Natural killer cell (primary cell): ENCODE measurements at regions not wholly inside any gene's neighbourhood (a gene's known extent, or its start where the extent isn't known, plus 50 kb on each side); places are given as distances from the start of the nearest gene placed in this dataset.

ENCODE experiments used
- ATAC-seq, 3 donors: fragments of 150-1000 bp in 2 of 3; fragments of 200-7000 bp in 1 of 3; cut with Tn5 transposase; 1 replicate in 1 of 3; 2 replicates in 2 of 3; pipeline ENCODE4 v1.10.0; 2021; ENCODE audit warnings: mild to moderate bottlenecking in 2 of 3, moderate library complexity in 2 of 3
- DNase-seq, 2 donors: peaks; one replicate each; pipeline versions ENCODE4 v3.0.0 to v3.0.0-alpha.2; 2013 to 2021; ENCODE audit warnings: mixed read lengths in 1 of 2
- H3K27ac ChIP-seq: one replicate; pipeline ENCODE4 v1.5.1; 2013; ENCODE audit warnings: mild to moderate bottlenecking, low read length
- H3K27me3 ChIP-seq: one replicate; pipeline ENCODE4 v1.6.1; 2013; ENCODE audit warnings: low read length; ENCODE audit not compliant: control insufficient read depth, insufficient read depth
- H3K36me3 ChIP-seq: one replicate; pipeline ENCODE4 v1.6.1; 2013; ENCODE audit warnings: low read length; ENCODE audit not compliant: control insufficient read depth, insufficient read depth
- H3K4me1 ChIP-seq: one replicate; pipeline ENCODE4 v1.6.1; 2013; ENCODE audit warnings: low read length; ENCODE audit not compliant: control insufficient read depth, insufficient read depth
- H3K4me3 ChIP-seq: one replicate; pipeline ENCODE4 v1.5.1; 2013; ENCODE audit warnings: low read length
- H3K9me3 ChIP-seq: one replicate; pipeline ENCODE4 v1.6.1; 2013; ENCODE audit warnings: low read length; ENCODE audit not compliant: control insufficient read depth, insufficient read depth
- H3K27ac Mint-ChIP-seq, 2 donors: one replicate each; pipeline ENCODE4 v1.8.0; 2022; ENCODE audit warnings: mild to moderate bottlenecking in 2 of 2, mixed read lengths in 2 of 2, moderate library complexity in 1 of 2
- H3K27me3 Mint-ChIP-seq, 2 donors: one replicate each; pipeline ENCODE4 v1.8.0; 2022; ENCODE audit warnings: low read depth in 2 of 2, mixed read lengths in 2 of 2
- H3K36me3 Mint-ChIP-seq: one replicate; pipeline ENCODE4 v1.8.0; 2022; ENCODE audit warnings: mixed read lengths
- H3K4me1 Mint-ChIP-seq, 2 donors: one replicate each; pipeline ENCODE4 v1.8.0; 2022; ENCODE audit warnings: mixed read lengths in 2 of 2
- H3K4me3 Mint-ChIP-seq: one replicate; pipeline ENCODE4 v1.8.0; 2022; ENCODE audit warnings: mild to moderate bottlenecking, moderate library complexity, mixed read lengths
- H3K9me3 Mint-ChIP-seq, 2 donors: one replicate each; pipeline ENCODE4 v1.8.0; 2022; ENCODE audit warnings: mixed read lengths in 2 of 2
- CTCF ChIP-seq: fragments of 200-600 bp; IDR thresholded peaks from one replicate; pipeline ENCODE4 v1.8.0; 2022; ENCODE audit warnings: antibody characterized with exemption
- WGBS: methylation state at CpG from one replicate; pipeline ENCODE4 v1.1.7; 2013; ENCODE audit warnings: missing lambda C conversion rate; ENCODE audit not compliant: insufficient coverage; 5-methylcytosine and 5-hydroxymethylcytosine counted together
- intact Hi-C: fragments of 100-400 bp; cut with micrococcal nuclease; formaldehyde crosslinking; loops from one replicate; pipeline ENCODE4 v1.14.2; 2022

- Histone ChIP-seq H3K27ac (no peak overlapping the region), H3K4me1 (no peaks in the 10 kb centered on the region), H3K27me3 (no peaks in the 10 kb centered on the region), H3K4me3 (no peak overlapping the region), H3K36me3 (no peaks in the 10 kb centered on the region), H3K9me3 (peaks cover 9% of the 10 kb centered on the region)
- DNase-seq (no peak), ATAC-seq (no peak)
- intact Hi-C loops = no loop called here
- no peak for TF ChIP-seq CTCF
- Mint-ChIP-seq H3K36me3 (peaks cover 8% of the 10 kb centered on the region), H3K9me3 (peaks cover 17 to 36% of the 10 kb centered on the region in 2 donors), H3K27ac (no peak overlapping the region), H3K4me1 (no peaks in the 10 kb centered on the region), H3K27me3 (no peaks in the 10 kb centered on the region), H3K4me3 (no peak overlapping the region)
- WGBS = 82% methylated on average over 5 of the region's 5 CpGs
Observed at GRCh38 chr3:166291186-166291955, 454.1 kb upstream of the BCHE start.

GRCh38 chr3:166285001-166285400 is 447.8 kb upstream of the BCHE start:
- ATAC-seq = no peak
- no peak overlapping the region for H3K4me3 ChIP-seq
- H3K27ac Mint-ChIP-seq = no peak overlapping the region
- H3K4me3 Mint-ChIP-seq = no peak overlapping the region
- H3K27ac ChIP-seq = no peak overlapping the region
- peaks cover 12 to 31% of the 10 kb centered on the region in 2 donors for H3K9me3 Mint-ChIP-seq
- intact Hi-C loops = no loop called here
- no peak for DNase-seq
- H3K27me3 Mint-ChIP-seq = no peaks in the 10 kb centered on the region
- H3K4me1 ChIP-seq = no peaks in the 10 kb centered on the region
- TF ChIP-seq CTCF = no peak
- H3K27me3 ChIP-seq = no peaks in the 10 kb centered on the region
- peaks cover 8% of the 10 kb centered on the region for H3K36me3 Mint-ChIP-seq
- WGBS = 50% methylated on average over 1 of the region's 2 CpGs
- H3K4me1 Mint-ChIP-seq = no peaks in the 10 kb centered on the region
- H3K9me3 ChIP-seq = no peaks in the 10 kb centered on the region
- H3K36me3 ChIP-seq = no peaks in the 10 kb centered on the region

- TF ChIP-seq CTCF = no peak
- Mint-ChIP-seq H3K27me3 (no peaks in the 10 kb centered on the region), H3K36me3 (peaks cover 6% of the 10 kb centered on the region), H3K9me3 (peaks cover 14 to 33% of the 10 kb centered on the region in 2 donors), H3K4me1 (no peaks in the 10 kb centered on the region), H3K27ac (no peak overlapping the region), H3K4me3 (no peak overlapping the region)
- DNase-seq = no peak
- no peaks in the 10 kb centered on the region for H3K27me3 ChIP-seq
- no peak overlapping the region for H3K27ac ChIP-seq
- 85% methylated on average over 4 of the region's 5 CpGs for WGBS
- no peaks in the 10 kb centered on the region for H3K4me1 ChIP-seq
- intact Hi-C loops = no loop called here
- no peaks in the 10 kb centered on the region for H3K36me3 ChIP-seq
- no peak overlapping the region for H3K4me3 ChIP-seq
- no peaks in the 10 kb centered on the region for H3K9me3 ChIP-seq
- no peak for ATAC-seq
Observed at GRCh38 chr3:166283840-166284239, 446.6 kb upstream of the BCHE start.

GRCh38 chr3:166282931-166283330 is 445.7 kb upstream of the BCHE start:
- H3K27ac Mint-ChIP-seq = no peak overlapping the region
- no peaks in the 10 kb centered on the region for H3K27me3 Mint-ChIP-seq
- 100% methylated on average over 2 of the region's 2 CpGs for WGBS
- no peaks in the 10 kb centered on the region for H3K36me3 Mint-ChIP-seq
- H3K27me3 ChIP-seq = no peaks in the 10 kb centered on the region
- TF ChIP-seq CTCF = no peak
- ATAC-seq = no peak
- no peaks in the 10 kb centered on the region for H3K4me1 ChIP-seq
- intact Hi-C loops = no loop called here
- H3K4me1 Mint-ChIP-seq = no peaks in the 10 kb centered on the region
- no peaks in the 10 kb centered on the region for H3K36me3 ChIP-seq
- H3K27ac ChIP-seq = no peak overlapping the region
- H3K4me3 ChIP-seq = no peak overlapping the region
- peaks cover 14 to 33% of the 10 kb centered on the region in 2 donors for H3K9me3 Mint-ChIP-seq
- no peak for DNase-seq
- H3K9me3 ChIP-seq = no peaks in the 10 kb centered on the region
- no peak overlapping the region for H3K4me3 Mint-ChIP-seq
